DND-41 (cell line): ENCODE measurements at regions not wholly inside any gene's neighbourhood (a gene's known extent, or its start where the extent isn't known, plus 50 kb on each side); places are given as distances from the start of the nearest gene placed in this dataset.

Experiments
- CTCF ChIP-seq: IDR thresholded peaks from 2 replicates; pipeline ENCODE4 v1.5.1; 2012; ENCODE audit warnings: borderline replicate concordance, low read length, moderate library complexity, mild to moderate bottlenecking; ENCODE audit not compliant: poor library complexity, severe bottlenecking; ENCODE audit errors: extremely low read depth
- EZH2 ChIP-seq: IDR thresholded peaks from 3 replicates; pipeline ENCODE4 v1.6.1; 2012; ENCODE audit warnings: borderline replicate concordance, low read depth, mild to moderate bottlenecking, moderate library complexity, low read length, inconsistent platforms; ENCODE audit not compliant: severe bottlenecking

DNA sequence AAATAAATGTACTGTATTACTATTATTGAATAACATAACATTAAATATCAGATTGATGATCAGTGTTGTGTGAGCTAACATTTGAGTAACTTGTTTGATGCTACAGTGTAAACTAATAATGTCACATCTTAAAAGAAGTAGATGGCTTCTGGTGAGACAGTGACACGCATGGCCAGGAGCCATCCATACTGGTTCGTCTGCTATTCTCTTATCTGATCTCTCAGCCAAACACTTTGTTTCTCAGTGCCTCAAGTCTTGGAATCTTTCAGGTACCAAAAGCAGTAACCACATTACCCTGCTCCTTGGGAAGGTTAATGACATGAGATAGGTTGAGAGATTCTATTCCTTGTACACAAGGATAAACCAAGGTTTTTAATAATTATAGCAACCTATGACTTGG lies 198.1 kb upstream of the IGFBP7 start:
- TF ChIP-seq CTCF (no peak), EZH2 (no peak)
